PFSK-1 (cell line): ENCODE measurements at regions not wholly inside any gene's neighbourhood (a gene's known extent, or its start where the extent isn't known, plus 50 kb on each side); places are given as distances from the start of the nearest gene placed in this dataset.

ENCODE experiments used
- FOXP2 ChIP-seq: optimal IDR thresholded peaks from 2 replicates; pipeline ENCODE3; 2011; ENCODE audit warnings: borderline replicate concordance, control low read depth, inconsistent platforms; ENCODE audit not compliant: insufficient read depth; ENCODE audit errors: extremely low read length, extremely low read depth
- POLR2AphosphoS5 ChIP-seq: IDR thresholded peaks from 2 replicates; pipeline ENCODE4 v1.6.1; 2012; ENCODE audit warnings: low read depth, mild to moderate bottlenecking, control low read depth, low read length, moderate library complexity
- SIN3A ChIP-seq: IDR thresholded peaks from 2 replicates; pipeline ENCODE4 v1.6.1; 2012; ENCODE audit warnings: mild to moderate bottlenecking, low read length, moderate library complexity, borderline replicate concordance; ENCODE audit not compliant: insufficient read depth
- TAF1 ChIP-seq: IDR thresholded peaks from 2 replicates; pipeline ENCODE4 v1.6.1; 2012; ENCODE audit warnings: low read length, control low read depth, borderline replicate concordance; ENCODE audit not compliant: insufficient read depth
- TF ChIP-seq, protein P1 (sequence below), 2 experiments: IDR thresholded peaks; 2 replicates each; pipeline versions ENCODE4 v1.6.1 to v1.8.0; 2011 to 2012; ENCODE audit warnings: low read depth in 2 of 2, low read length in 2 of 2, control low read depth in 1 of 2, inconsistent platforms in 1 of 2, mild to moderate bottlenecking in 1 of 2, moderate library complexity in 1 of 2; ENCODE audit not compliant: insufficient read depth in 1 of 2

DNA sequence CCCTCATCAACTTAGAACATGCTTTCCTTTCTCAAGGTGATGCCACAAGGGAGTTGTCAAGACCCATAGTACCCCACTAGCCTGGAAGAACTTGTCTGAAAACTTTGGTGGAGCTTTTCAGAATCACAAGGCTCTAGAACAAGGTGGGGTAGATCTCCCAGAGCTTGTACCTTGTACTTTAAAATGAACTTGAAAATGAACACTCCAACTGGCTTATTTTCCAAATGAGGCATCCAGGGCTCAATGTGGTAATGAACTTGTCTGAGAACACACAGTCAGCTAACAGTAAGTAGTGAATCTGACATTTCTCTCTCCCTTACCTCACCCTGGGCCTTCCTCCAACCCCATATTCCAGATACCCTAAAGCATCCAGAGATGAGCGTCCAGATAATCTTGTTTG, 81.8 kb upstream of the THBS1 start:
- TF ChIP-seq FOXP2: no peak
- no peak for TF ChIP-seq SIN3A
- TF ChIP-seq POLR2AphosphoS5: no peak
- TF ChIP-seq TAF1: no peak
- TF ChIP-seq, protein P1, sequence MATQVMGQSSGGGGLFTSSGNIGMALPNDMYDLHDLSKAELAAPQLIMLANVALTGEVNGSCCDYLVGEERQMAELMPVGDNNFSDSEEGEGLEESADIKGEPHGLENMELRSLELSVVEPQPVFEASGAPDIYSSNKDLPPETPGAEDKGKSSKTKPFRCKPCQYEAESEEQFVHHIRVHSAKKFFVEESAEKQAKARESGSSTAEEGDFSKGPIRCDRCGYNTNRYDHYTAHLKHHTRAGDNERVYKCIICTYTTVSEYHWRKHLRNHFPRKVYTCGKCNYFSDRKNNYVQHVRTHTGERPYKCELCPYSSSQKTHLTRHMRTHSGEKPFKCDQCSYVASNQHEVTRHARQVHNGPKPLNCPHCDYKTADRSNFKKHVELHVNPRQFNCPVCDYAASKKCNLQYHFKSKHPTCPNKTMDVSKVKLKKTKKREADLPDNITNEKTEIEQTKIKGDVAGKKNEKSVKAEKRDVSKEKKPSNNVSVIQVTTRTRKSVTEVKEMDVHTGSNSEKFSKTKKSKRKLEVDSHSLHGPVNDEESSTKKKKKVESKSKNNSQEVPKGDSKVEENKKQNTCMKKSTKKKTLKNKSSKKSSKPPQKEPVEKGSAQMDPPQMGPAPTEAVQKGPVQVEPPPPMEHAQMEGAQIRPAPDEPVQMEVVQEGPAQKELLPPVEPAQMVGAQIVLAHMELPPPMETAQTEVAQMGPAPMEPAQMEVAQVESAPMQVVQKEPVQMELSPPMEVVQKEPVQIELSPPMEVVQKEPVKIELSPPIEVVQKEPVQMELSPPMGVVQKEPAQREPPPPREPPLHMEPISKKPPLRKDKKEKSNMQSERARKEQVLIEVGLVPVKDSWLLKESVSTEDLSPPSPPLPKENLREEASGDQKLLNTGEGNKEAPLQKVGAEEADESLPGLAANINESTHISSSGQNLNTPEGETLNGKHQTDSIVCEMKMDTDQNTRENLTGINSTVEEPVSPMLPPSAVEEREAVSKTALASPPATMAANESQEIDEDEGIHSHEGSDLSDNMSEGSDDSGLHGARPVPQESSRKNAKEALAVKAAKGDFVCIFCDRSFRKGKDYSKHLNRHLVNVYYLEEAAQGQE (IDR thresholded peaks at IDR 0.05; ENCODE audit: insufficient read depth in 1 of 2, low read depth in 2 of 2, low read length in 2 of 2): no peak

- TF ChIP-seq SIN3A (no peak), POLR2AphosphoS5 (no peak), FOXP2 (no peak), TAF1 (no peak)
- TF ChIP-seq, protein P1 (IDR thresholded peaks at IDR 0.05; ENCODE audit: insufficient read depth in 1 of 2, low read depth in 2 of 2, low read length in 2 of 2): no peak
These were observed 81.2 kb upstream of the THBS1 start for GRCh38 chr15:39499681-39500080.

GRCh38 chr15:39501366-39502081, 79.4 kb upstream of the THBS1 start:
- TF ChIP-seq POLR2AphosphoS5 (no peak), FOXP2 (no peak), TAF1 (no peak), SIN3A (no peak)
- TF ChIP-seq, protein P1 (IDR thresholded peaks at IDR 0.05; ENCODE audit: insufficient read depth in 1 of 2, low read depth in 2 of 2, low read length in 2 of 2): no peak

DNA sequence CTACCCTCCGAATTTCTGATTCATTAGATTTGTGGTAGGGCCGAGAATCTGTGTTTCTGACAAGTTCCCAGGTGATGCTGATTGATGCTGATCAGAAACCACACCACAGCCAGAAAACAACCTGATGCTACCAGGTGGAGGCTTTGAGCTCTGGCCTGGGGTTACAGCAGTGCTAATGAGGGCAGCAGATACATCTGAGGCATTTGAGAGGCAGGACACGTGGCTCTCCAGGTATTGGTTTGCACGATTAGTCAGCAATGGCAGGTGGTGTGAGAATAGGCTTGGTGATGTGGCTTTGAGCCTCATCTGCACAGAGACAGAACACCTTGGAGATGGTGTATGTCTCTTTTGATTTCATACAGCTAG, 78.8 kb upstream of the THBS1 start:
- TF ChIP-seq, protein P1 (IDR thresholded peaks at IDR 0.05; ENCODE audit: insufficient read depth in 1 of 2, low read depth in 2 of 2, low read length in 2 of 2): no peak
- TF ChIP-seq TAF1 (no peak), POLR2AphosphoS5 (no peak), FOXP2 (no peak), SIN3A (no peak)
